ENCODE measurements at regions not wholly inside any gene's neighbourhood (a gene's known extent, or its start where the extent isn't known, plus 50 kb on each side); places are given as distances from the start of the nearest gene placed in this dataset.

GRCh38 chr18:61694236-61694635 is 198.6 kb downstream of the RNF152 start:
- Histone ChIP-seq H3K9me3 (ENCODE audit: control extremely low read depth in 1 of 5, control insufficient read depth in 4 of 5, insufficient read depth in 2 of 5, low read depth in 1 of 5, low read length in 4 of 5) (peaks cover 0 to 6% (median 0%) of the 10 kb centered on the region in 5 experiments), H3K4me3 (ENCODE audit: control insufficient read depth in 1 of 7, extremely low read depth in 1 of 7, insufficient read depth in 4 of 7, low read depth in 2 of 7, low read length in 6 of 7) (no peak overlapping the region), H3K4me1 (ENCODE audit: control extremely low read depth in 1 of 4, control insufficient read depth in 4 of 4, insufficient read depth in 4 of 4, low read length in 3 of 4) (no peaks in the 10 kb centered on the region), H3K36me3 (ENCODE audit: control insufficient read depth in 4 of 4, insufficient read depth in 4 of 4, low read length in 3 of 4) (no peaks in the 10 kb centered on the region), H3K27ac (ENCODE audit: insufficient read depth in 1 of 2, low read depth in 1 of 2, low read length in 2 of 2, poor library complexity in 1 of 2, severe bottlenecking in 2 of 2) (no peak overlapping the region), H3K27me3 (replicated peaks in 2 of 5; ENCODE audit: control insufficient read depth in 4 of 5, insufficient read depth in 5 of 5, low read length in 4 of 5) (no peaks in the 10 kb centered on the region)
- WGBS (ENCODE audit: insufficient coverage) = 98% methylated on average over 3 of the region's 3 CpGs
- ChIA-PET CTCF (interaction anchor here (1.6 to 1.9 kb wide), 2 partner anchors 17 to 42 kb away, joined by 3 to 5 read pairs; no protein-coding TSS in a partner anchor), POLR2A (no interaction called here)
- no peak for DNase-seq

DNA sequence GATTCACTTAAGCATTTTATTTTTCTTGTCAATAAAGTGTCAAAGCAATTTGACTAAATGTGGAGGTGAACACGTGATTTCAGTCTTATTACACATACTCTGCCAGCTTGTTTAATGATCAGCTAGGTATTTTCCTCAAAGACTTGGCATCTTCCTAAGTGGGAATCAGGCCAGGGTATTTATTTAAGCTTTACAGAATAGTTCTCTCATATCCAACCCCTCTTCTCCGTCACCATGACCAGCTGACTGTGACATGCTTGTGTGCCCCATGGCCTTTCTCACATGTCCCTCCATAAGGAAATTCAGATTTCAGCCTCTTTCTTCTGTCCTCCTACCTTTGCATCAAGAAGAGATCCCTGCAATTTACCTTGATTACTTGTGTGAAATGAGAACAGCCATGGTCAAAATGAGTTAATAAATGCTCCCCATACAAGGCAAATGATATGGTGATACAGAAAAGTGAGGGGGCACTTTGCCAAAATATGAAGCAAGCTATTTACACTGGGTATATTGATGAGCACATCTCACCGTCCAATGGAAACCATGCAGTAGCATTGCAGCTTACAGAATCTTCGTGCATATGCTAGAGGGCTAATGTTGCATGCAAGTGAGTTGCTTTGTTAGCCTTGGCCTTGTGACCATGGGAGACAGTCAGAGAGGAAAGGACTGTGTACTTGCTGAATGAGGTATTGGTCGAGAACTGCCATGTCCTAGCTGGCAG is 202.2 kb downstream of the RNF152 start:
- H3K27ac ChIP-seq (ENCODE audit: insufficient read depth in 1 of 2, low read depth in 1 of 2, low read length in 2 of 2, poor library complexity in 1 of 2, severe bottlenecking in 2 of 2) = no peak overlapping the region
- no peaks in the 10 kb centered on the region for H3K4me1 ChIP-seq (ENCODE audit: control extremely low read depth in 1 of 4, control insufficient read depth in 4 of 4, insufficient read depth in 4 of 4, low read length in 3 of 4)
- no peaks in the 10 kb centered on the region for H3K36me3 ChIP-seq (ENCODE audit: control insufficient read depth in 4 of 4, insufficient read depth in 4 of 4, low read length in 3 of 4)
- no peaks in the 10 kb centered on the region for H3K27me3 ChIP-seq (replicated peaks in 2 of 5; ENCODE audit: control insufficient read depth in 4 of 5, insufficient read depth in 5 of 5, low read length in 4 of 5)
- H3K9me3 ChIP-seq (ENCODE audit: control extremely low read depth in 1 of 5, control insufficient read depth in 4 of 5, insufficient read depth in 2 of 5, low read depth in 1 of 5, low read length in 4 of 5) = peaks cover 0 to 4% (median 0%) of the 10 kb centered on the region in 5 experiments
- POLR2A ChIA-PET = interaction anchor here (0.6 kb wide), 1 partner anchor 1812 kb away, joined by 4 read pairs; no protein-coding TSS in a partner anchor
- no peak for DNase-seq
- H3K4me3 ChIP-seq (ENCODE audit: control insufficient read depth in 1 of 7, extremely low read depth in 1 of 7, insufficient read depth in 4 of 7, low read depth in 2 of 7, low read length in 6 of 7) = no peak overlapping the region
- 100% methylated on average over 5 of the region's 5 CpGs for WGBS (ENCODE audit: insufficient coverage)
- CTCF ChIA-PET = no interaction called here

- Histone ChIP-seq H3K9me3 (ENCODE audit: control extremely low read depth in 1 of 5, control insufficient read depth in 4 of 5, insufficient read depth in 2 of 5, low read depth in 1 of 5, low read length in 4 of 5) (peaks cover 0 to 2% (median 0%) of the 10 kb centered on the region in 5 experiments), H3K36me3 (ENCODE audit: control insufficient read depth in 4 of 4, insufficient read depth in 4 of 4, low read length in 3 of 4) (no peaks in the 10 kb centered on the region), H3K27ac (ENCODE audit: insufficient read depth in 1 of 2, low read depth in 1 of 2, low read length in 2 of 2, poor library complexity in 1 of 2, severe bottlenecking in 2 of 2) (no peak overlapping the region), H3K4me1 (ENCODE audit: control extremely low read depth in 1 of 4, control insufficient read depth in 4 of 4, insufficient read depth in 4 of 4, low read length in 3 of 4) (no peaks in the 10 kb centered on the region), H3K27me3 (replicated peaks in 2 of 5; ENCODE audit: control insufficient read depth in 4 of 5, insufficient read depth in 5 of 5, low read length in 4 of 5) (no peaks in the 10 kb centered on the region), H3K4me3 (ENCODE audit: control insufficient read depth in 1 of 7, extremely low read depth in 1 of 7, insufficient read depth in 4 of 7, low read depth in 2 of 7, low read length in 6 of 7) (no peak overlapping the region)
- POLR2A ChIA-PET = no interaction called here
- WGBS (ENCODE audit: insufficient coverage) = 93% methylated on average over 8 of the region's 8 CpGs
- CTCF ChIA-PET = no interaction called here
- DNase-seq = no peak
Measured at GRCh38 chr18:61687317-61687716, 205.5 kb downstream of the RNF152 start.

GRCh38 chr18:61683856-61684255 is 209.0 kb downstream of the RNF152 start:
- CTCF ChIA-PET = interaction anchor here (1.1 kb wide), 1 partner anchor 12 kb away, joined by 3 read pairs; no protein-coding TSS in a partner anchor
- WGBS (ENCODE audit: insufficient coverage) = no CpG with 5 or more reads among the region's 2 CpGs

GRCh38 chr18:61681065-61681464 is 211.7 kb downstream of the RNF152 start:
- POLR2A ChIA-PET = no interaction called here
- no peaks in the 10 kb centered on the region for H3K4me1 ChIP-seq (ENCODE audit: control extremely low read depth in 1 of 4, control insufficient read depth in 4 of 4, insufficient read depth in 4 of 4, low read length in 3 of 4)

More at GRCh38 chr18:61683856-61684255, 209.0 kb downstream of the RNF152 start:
- Histone ChIP-seq H3K4me3 (ENCODE audit: control insufficient read depth in 1 of 7, extremely low read depth in 1 of 7, insufficient read depth in 4 of 7, low read depth in 2 of 7, low read length in 6 of 7) (no peak overlapping the region), H3K4me1 (ENCODE audit: control extremely low read depth in 1 of 4, control insufficient read depth in 4 of 4, insufficient read depth in 4 of 4, low read length in 3 of 4) (no peaks in the 10 kb centered on the region), H3K36me3 (ENCODE audit: control insufficient read depth in 4 of 4, insufficient read depth in 4 of 4, low read length in 3 of 4) (no peaks in the 10 kb centered on the region), H3K9me3 (ENCODE audit: control extremely low read depth in 1 of 5, control insufficient read depth in 4 of 5, insufficient read depth in 2 of 5, low read depth in 1 of 5, low read length in 4 of 5) (peaks cover 0 to 9% (median 7%) of the 10 kb centered on the region in 5 experiments), H3K27me3 (replicated peaks in 2 of 5; ENCODE audit: control insufficient read depth in 4 of 5, insufficient read depth in 5 of 5, low read length in 4 of 5) (no peaks in the 10 kb centered on the region), H3K27ac (ENCODE audit: insufficient read depth in 1 of 2, low read depth in 1 of 2, low read length in 2 of 2, poor library complexity in 1 of 2, severe bottlenecking in 2 of 2) (no peak overlapping the region)
- POLR2A ChIA-PET = no interaction called here
- no peak for DNase-seq

DNA sequence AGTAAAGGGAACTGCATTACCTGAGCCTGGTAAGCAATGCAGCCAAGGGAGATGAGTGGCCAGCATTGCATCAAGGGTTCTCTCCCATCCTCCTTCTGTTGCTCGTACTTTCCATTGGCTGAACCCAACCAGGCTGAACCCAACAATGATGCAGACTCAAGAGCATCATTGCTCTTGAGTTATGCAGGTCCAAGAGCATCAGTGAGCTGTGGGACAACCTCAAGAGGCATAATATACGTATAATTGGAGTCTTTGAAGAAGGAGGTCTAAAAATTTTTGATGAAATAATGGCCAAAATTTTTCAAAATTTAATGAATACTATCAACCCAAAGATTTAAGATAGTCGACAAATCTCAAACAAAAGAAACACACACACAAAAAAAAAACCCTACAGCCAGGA is 213.0 kb downstream of the RNF152 start:
- ChIA-PET POLR2A (no interaction called here), CTCF (no interaction called here)
- DNase-seq = peak in 1 of 3 donors; percentile 13
- no peaks in the 10 kb centered on the region for H3K36me3 ChIP-seq (ENCODE audit: control insufficient read depth in 4 of 4, insufficient read depth in 4 of 4, low read length in 3 of 4)
- H3K4me1 ChIP-seq (ENCODE audit: control extremely low read depth in 1 of 4, control insufficient read depth in 4 of 4, insufficient read depth in 4 of 4, low read length in 3 of 4) = no peaks in the 10 kb centered on the region
- H3K4me3 ChIP-seq (ENCODE audit: control insufficient read depth in 1 of 7, extremely low read depth in 1 of 7, insufficient read depth in 4 of 7, low read depth in 2 of 7, low read length in 6 of 7) = no peak overlapping the region
- WGBS (ENCODE audit: insufficient coverage) = no CpG with 5 or more reads among the region's 3 CpGs
- no peak overlapping the region for H3K27ac ChIP-seq (ENCODE audit: insufficient read depth in 1 of 2, low read depth in 1 of 2, low read length in 2 of 2, poor library complexity in 1 of 2, severe bottlenecking in 2 of 2)
- no peaks in the 10 kb centered on the region for H3K27me3 ChIP-seq (replicated peaks in 2 of 5; ENCODE audit: control insufficient read depth in 4 of 5, insufficient read depth in 5 of 5, low read length in 4 of 5)
- H3K9me3 ChIP-seq (ENCODE audit: control extremely low read depth in 1 of 5, control insufficient read depth in 4 of 5, insufficient read depth in 2 of 5, low read depth in 1 of 5, low read length in 4 of 5) = peaks cover 0 to 9% (median 5%) of the 10 kb centered on the region in 5 experiments

More at GRCh38 chr18:61681065-61681464, 211.7 kb downstream of the RNF152 start:
- no peak for DNase-seq
- 100% methylated on average over 1 of the region's 2 CpGs for WGBS (ENCODE audit: insufficient coverage)
- peaks cover 0 to 9% (median 7%) of the 10 kb centered on the region in 5 experiments for H3K9me3 ChIP-seq (ENCODE audit: control extremely low read depth in 1 of 5, control insufficient read depth in 4 of 5, insufficient read depth in 2 of 5, low read depth in 1 of 5, low read length in 4 of 5)
- H3K36me3 ChIP-seq (ENCODE audit: control insufficient read depth in 4 of 4, insufficient read depth in 4 of 4, low read length in 3 of 4) = no peaks in the 10 kb centered on the region
- no peak overlapping the region for H3K27ac ChIP-seq (ENCODE audit: insufficient read depth in 1 of 2, low read depth in 1 of 2, low read length in 2 of 2, poor library complexity in 1 of 2, severe bottlenecking in 2 of 2)
- CTCF ChIA-PET = interaction anchor here (1.0 kb wide), 1 partner anchor 47 kb away, joined by 3 read pairs; no protein-coding TSS in a partner anchor
- H3K4me3 ChIP-seq (ENCODE audit: control insufficient read depth in 1 of 7, extremely low read depth in 1 of 7, insufficient read depth in 4 of 7, low read depth in 2 of 7, low read length in 6 of 7) = no peak overlapping the region
- no peaks in the 10 kb centered on the region for H3K27me3 ChIP-seq (replicated peaks in 2 of 5; ENCODE audit: control insufficient read depth in 4 of 5, insufficient read depth in 5 of 5, low read length in 4 of 5)

GRCh38 chr18:61677435-61677970 is 215.3 kb downstream of the RNF152 start:
- H3K36me3 ChIP-seq (ENCODE audit: control insufficient read depth in 4 of 4, insufficient read depth in 4 of 4, low read length in 3 of 4) = no peaks in the 10 kb centered on the region
- CTCF ChIA-PET = interaction anchor here (1.2 to 1.8 kb wide), 2 partner anchors 12 to 23 kb away, joined by 4 read pairs; no protein-coding TSS in a partner anchor
- no peaks in the 10 kb centered on the region for H3K4me1 ChIP-seq (ENCODE audit: control extremely low read depth in 1 of 4, control insufficient read depth in 4 of 4, insufficient read depth in 4 of 4, low read length in 3 of 4)
- no peak for DNase-seq
- H3K27me3 ChIP-seq (replicated peaks in 2 of 5; ENCODE audit: control insufficient read depth in 4 of 5, insufficient read depth in 5 of 5, low read length in 4 of 5) = no peaks in the 10 kb centered on the region
- H3K27ac ChIP-seq (ENCODE audit: insufficient read depth in 1 of 2, low read depth in 1 of 2, low read length in 2 of 2, poor library complexity in 1 of 2, severe bottlenecking in 2 of 2) = no peak overlapping the region
- H3K4me3 ChIP-seq (ENCODE audit: control insufficient read depth in 1 of 7, extremely low read depth in 1 of 7, insufficient read depth in 4 of 7, low read depth in 2 of 7, low read length in 6 of 7) = no peak overlapping the region
- H3K9me3 ChIP-seq (ENCODE audit: control extremely low read depth in 1 of 5, control insufficient read depth in 4 of 5, insufficient read depth in 2 of 5, low read depth in 1 of 5, low read length in 4 of 5) = peaks cover 0 to 9% (median 5%) of the 10 kb centered on the region in 5 experiments
- POLR2A ChIA-PET = no interaction called here
- 74% methylated on average over 3 of the region's 4 CpGs for WGBS (ENCODE audit: insufficient coverage)
